SHP77 (cell line): ENCODE measurements at regions not wholly inside any gene's neighbourhood (a gene's known extent, or its start where the extent isn't known, plus 50 kb on each side); places are given as distances from the start of the nearest gene placed in this dataset.

Source experiments
- DNase-seq, 2 experiments: peaks; one replicate each; lab custom pipeline; 2025; lab: John Stamatoyannopoulos, UW

- DNase-seq: no peak
These were observed 341.8 kb upstream of the KIF2A start for GRCh38 chr5:61964201-61964600.

GRCh38 chr5:61965069-61965468, 340.9 kb upstream of the KIF2A start:
- DNase-seq: no peak

- DNase-seq: no peak
These were observed 340.5 kb upstream of the KIF2A start for GRCh38 chr5:61965490-61965889.

GRCh38 chr5:61966296-61966955, 339.6 kb upstream of the KIF2A start:
- no peak for DNase-seq

- DNase-seq: no peak
These were observed 339.0 kb upstream of the KIF2A start for GRCh38 chr5:61966997-61967396.

GRCh38 chr5:61967681-61968080, 338.3 kb upstream of the KIF2A start:
- DNase-seq: no peak

GRCh38 chr5:61969347-61969746, 336.7 kb upstream of the KIF2A start:
- no peak for DNase-seq

GRCh38 chr5:61969755-61970154, 336.3 kb upstream of the KIF2A start:
- DNase-seq: no peak

- no peak for DNase-seq
These were observed 335.8 kb upstream of the KIF2A start for GRCh38 chr5:61970218-61970617.

- DNase-seq: no peak
These were observed 331.3 kb upstream of the KIF2A start for GRCh38 chr5:61974680-61975079.

GRCh38 chr5:61981886-61982285, 324.1 kb upstream of the KIF2A start:
- DNase-seq: no peak

GRCh38 chr5:61991430-61991829, 314.6 kb upstream of the KIF2A start:
- DNase-seq: no peak

- DNase-seq: no peak
These were observed 314.1 kb upstream of the KIF2A start for GRCh38 chr5:61991866-61992265.

GRCh38 chr5:61993295-61993927, 312.6 kb upstream of the KIF2A start:
- DNase-seq: no peak

- DNase-seq: no peak
These were observed 311.8 kb upstream of the KIF2A start for GRCh38 chr5:61994171-61994570.

GRCh38 chr5:61995486-61995885, 310.5 kb upstream of the KIF2A start:
- DNase-seq: no peak

GRCh38 chr5:61999371-61999770, 306.6 kb upstream of the KIF2A start:
- DNase-seq: no peak

GRCh38 chr5:62000646-62001045, 305.4 kb upstream of the KIF2A start:
- DNase-seq: no peak

- DNase-seq: no peak
These were observed 304.4 kb upstream of the KIF2A start for GRCh38 chr5:62001640-62002039.

GRCh38 chr5:62002436-62002835, 303.6 kb upstream of the KIF2A start:
- DNase-seq: no peak

GRCh38 chr5:62005551-62005950, 300.5 kb upstream of the KIF2A start:
- DNase-seq: no peak

GRCh38 chr5:62007457-62007856, 298.5 kb upstream of the KIF2A start:
- no peak for DNase-seq

GRCh38 chr5:62011089-62011664, 294.8 kb upstream of the KIF2A start:
- DNase-seq: no peak

- DNase-seq: no peak
These were observed 288.9 kb upstream of the KIF2A start for GRCh38 chr5:62017092-62017491.
